RWPE1 (cell line): ENCODE measurements at regions not wholly inside any gene's neighbourhood (a gene's known extent, or its start where the extent isn't known, plus 50 kb on each side); places are given as distances from the start of the nearest gene placed in this dataset.

Experiments used
- CTCF ChIA-PET: fragments of 350-600 bp; sonication (Branson Sonifier 250); formaldehyde crosslinking; extraction: SDS; loops from one replicate; lab custom pipeline; 2021; lab: Yijun Ruan, JAX
- POLR2A ChIA-PET: fragments of 400-600 bp; formaldehyde crosslinking; extraction: SDS; loops from one replicate; lab custom pipeline; 2020; ENCODE audit warnings: antibody characterized with exemption; ENCODE audit not compliant: low non-redundant PET; lab: Yijun Ruan, JAX
- DNase-seq: peaks from one replicate; pipeline ENCODE4 v3.0.0; 2012; ENCODE audit warnings: low spot score
- H3K27ac ChIP-seq: fragments of 450-650 bp; 2 replicates; pipeline ENCODE4 v1.5.1; 2017
- TF ChIP-seq, protein P1 (sequence below): fragments of 450-650 bp; conservative IDR thresholded peaks from 2 replicates; pipeline ENCODE4 v1.5.1; 2017; ENCODE audit warnings: low read depth, mild to moderate bottlenecking

DNA sequence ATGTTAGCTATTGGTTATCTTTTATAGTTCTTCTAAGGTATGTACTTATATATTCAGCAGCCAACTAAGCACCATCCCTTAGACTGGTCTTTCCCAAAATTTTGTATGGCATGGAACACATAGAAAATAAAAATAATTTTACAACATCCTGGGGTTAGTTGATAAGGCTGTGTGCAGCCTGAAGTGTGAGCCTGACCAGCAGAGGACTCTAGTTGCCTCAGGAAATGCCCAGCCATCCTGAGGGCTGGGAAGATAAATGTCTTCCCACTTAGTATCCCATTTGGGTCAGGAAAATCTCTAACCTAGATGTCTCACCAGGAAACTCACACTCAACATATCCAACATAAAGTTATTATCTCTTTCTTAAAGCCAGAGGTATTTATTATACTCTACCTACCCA lies 251.4 kb upstream of the POF1B start:
- DNase-seq = no peak
- CTCF ChIA-PET = interaction anchor here (0.5 kb wide), 1 partner anchor 17 kb away, joined by 5 read pairs; no protein-coding TSS in a partner anchor
- H3K27ac ChIP-seq = no peak overlapping the region
- TF ChIP-seq, protein P1, sequence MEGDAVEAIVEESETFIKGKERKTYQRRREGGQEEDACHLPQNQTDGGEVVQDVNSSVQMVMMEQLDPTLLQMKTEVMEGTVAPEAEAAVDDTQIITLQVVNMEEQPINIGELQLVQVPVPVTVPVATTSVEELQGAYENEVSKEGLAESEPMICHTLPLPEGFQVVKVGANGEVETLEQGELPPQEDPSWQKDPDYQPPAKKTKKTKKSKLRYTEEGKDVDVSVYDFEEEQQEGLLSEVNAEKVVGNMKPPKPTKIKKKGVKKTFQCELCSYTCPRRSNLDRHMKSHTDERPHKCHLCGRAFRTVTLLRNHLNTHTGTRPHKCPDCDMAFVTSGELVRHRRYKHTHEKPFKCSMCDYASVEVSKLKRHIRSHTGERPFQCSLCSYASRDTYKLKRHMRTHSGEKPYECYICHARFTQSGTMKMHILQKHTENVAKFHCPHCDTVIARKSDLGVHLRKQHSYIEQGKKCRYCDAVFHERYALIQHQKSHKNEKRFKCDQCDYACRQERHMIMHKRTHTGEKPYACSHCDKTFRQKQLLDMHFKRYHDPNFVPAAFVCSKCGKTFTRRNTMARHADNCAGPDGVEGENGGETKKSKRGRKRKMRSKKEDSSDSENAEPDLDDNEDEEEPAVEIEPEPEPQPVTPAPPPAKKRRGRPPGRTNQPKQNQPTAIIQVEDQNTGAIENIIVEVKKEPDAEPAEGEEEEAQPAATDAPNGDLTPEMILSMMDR = no peak
- POLR2A ChIA-PET = no interaction called here

DNA sequence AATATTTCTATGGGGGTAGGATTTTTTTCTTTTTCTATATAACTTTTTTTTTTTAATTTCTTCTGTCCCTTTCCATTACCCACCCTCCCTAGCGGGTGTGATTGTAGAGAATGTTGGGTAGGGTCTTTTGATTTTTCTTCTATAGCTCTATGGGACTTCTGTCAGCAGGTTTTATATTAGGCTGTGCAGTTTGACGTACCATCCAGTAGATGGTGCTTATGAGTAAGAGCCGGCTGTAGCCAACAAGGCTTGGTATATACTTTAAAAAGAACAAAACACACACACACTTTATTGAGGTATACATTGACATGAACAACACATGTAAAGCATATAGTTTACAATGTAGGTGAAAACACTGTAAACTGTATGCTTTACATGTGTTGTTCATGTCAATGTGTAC lies 247.9 kb upstream of the POF1B start:
- ChIA-PET CTCF (interaction anchor here (0.7 kb wide), 1 partner anchor 50 kb away, joined by 3 read pairs; no protein-coding TSS in a partner anchor), POLR2A (no interaction called here)
- no peak overlapping the region for H3K27ac ChIP-seq
- no peak for DNase-seq
- TF ChIP-seq, protein P1 = peak; percentile 22; the same call in 1 of the 2 replicates

DNA sequence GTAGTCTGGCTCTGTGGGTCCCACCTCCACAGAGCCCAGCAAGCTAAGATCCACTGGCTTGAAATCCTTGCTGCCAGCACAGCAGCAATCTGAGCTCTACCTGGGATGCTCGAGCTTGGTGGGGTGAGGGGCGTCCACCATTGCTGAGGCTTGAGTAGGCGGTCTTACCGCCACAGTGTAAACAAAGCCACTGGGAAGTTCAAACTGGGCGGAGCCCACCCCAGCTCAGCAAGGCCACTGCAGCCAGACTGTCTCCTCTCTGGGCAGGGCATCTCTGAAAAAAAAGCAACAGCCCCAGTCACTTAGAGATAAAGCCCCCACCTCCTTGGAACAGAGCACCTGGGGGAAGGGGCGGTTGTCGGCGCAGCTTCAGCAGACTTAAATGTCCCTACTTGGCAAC lies 243.2 kb upstream of the POF1B start:
- TF ChIP-seq, protein P1 = no peak
- DNase-seq = no peak
- POLR2A ChIA-PET = no interaction called here
- H3K27ac ChIP-seq = no peak overlapping the region
- CTCF ChIA-PET = no interaction called here

DNA sequence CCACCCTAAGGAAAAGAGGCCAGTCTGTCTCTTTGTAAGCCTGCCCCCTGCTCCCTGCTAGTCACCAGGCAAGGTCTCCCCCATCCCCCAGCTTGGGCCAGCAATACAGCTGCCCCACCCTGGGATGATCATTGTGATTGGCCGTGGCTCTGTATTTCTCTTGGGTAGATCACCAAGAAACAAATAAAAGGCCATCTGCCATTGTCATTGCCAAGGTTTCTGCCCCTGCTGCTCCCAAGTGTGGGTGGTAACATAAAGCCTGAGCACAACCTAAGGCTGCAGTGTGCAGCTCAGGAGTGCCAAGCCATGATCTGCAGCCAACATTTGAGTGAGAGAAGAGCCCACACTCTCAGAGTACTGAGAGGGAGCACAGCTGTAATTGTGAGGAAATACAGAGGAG lies 241.0 kb upstream of the POF1B start:
- POLR2A ChIA-PET = no interaction called here
- TF ChIP-seq, protein P1 = no peak
- CTCF ChIA-PET = no interaction called here
- no peak for DNase-seq
- no peak overlapping the region for H3K27ac ChIP-seq

DNA sequence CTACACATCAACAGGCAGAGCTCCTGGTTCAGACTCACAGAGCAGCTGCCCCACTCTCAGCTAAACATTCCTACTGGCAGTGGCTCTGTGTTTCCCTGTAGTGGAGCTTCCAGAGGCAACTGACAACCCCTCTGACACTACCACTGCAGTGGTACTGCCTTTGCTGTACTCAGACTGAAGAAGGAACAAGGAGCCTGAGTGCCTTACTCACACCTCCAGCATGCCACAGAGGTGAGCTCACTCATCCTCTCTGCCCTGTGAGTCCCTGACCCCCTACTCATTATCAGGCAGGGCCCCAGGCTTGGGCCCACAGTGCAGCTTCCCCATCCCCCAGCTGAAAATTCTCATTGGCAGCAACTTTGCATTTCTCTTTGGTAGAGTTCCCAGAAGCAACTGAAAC lies 240.5 kb upstream of the POF1B start:
- DNase-seq = no peak
- H3K27ac ChIP-seq = no peak overlapping the region
- TF ChIP-seq, protein P1 = no peak
- CTCF ChIA-PET = no interaction called here
- POLR2A ChIA-PET = no interaction called here

DNA sequence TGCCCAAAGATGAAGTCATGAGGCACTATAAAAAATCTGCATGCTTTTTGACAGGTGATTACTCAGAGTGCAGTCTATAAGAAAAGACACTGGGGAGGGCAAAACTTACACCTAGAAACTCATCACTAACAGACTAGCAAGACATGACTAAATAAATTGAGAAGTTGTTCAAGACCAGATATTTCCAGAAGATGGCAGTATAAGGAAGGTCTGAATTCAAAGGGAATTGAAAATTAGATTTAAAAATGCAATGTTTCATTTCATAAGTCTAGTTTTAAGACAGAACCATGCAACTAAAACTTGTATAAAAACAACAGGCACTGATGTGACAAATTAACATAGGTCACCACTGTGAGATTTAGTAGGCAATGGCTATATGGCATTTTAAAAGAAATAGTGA lies 232.5 kb upstream of the POF1B start:
- no peak for DNase-seq
- CTCF ChIA-PET = no interaction called here
- no peak overlapping the region for H3K27ac ChIP-seq
- POLR2A ChIA-PET = no interaction called here
- TF ChIP-seq, protein P1 = 0 out of 2 replicates have a peak, but pooled peaks have one; percentile 16
